Fibroblast of pulmonary artery (primary cell): ENCODE measurements at regions not wholly inside any gene's neighbourhood (a gene's known extent, or its start where the extent isn't known, plus 50 kb on each side); places are given as distances from the start of the nearest gene placed in this dataset.

ENCODE experiments used
- DNase-seq: peaks from one replicate; pipeline ENCODE4 v3.0.0-alpha.2; 2010; ENCODE audit warnings: low read depth
- H3K4me3 ChIP-seq: replicated peaks from 2 replicates; pipeline ENCODE4 v1.5.1; 2011; ENCODE audit warnings: low read depth, mild to moderate bottlenecking, control low read depth, low read length, moderate library complexity
- TF ChIP-seq, protein P1 (sequence below): IDR thresholded peaks from 2 replicates; pipeline ENCODE4 v1.5.1; 2011; ENCODE audit warnings: mild to moderate bottlenecking, control low read depth, low read length, inconsistent platforms; ENCODE audit errors: missing control alignments

DNA sequence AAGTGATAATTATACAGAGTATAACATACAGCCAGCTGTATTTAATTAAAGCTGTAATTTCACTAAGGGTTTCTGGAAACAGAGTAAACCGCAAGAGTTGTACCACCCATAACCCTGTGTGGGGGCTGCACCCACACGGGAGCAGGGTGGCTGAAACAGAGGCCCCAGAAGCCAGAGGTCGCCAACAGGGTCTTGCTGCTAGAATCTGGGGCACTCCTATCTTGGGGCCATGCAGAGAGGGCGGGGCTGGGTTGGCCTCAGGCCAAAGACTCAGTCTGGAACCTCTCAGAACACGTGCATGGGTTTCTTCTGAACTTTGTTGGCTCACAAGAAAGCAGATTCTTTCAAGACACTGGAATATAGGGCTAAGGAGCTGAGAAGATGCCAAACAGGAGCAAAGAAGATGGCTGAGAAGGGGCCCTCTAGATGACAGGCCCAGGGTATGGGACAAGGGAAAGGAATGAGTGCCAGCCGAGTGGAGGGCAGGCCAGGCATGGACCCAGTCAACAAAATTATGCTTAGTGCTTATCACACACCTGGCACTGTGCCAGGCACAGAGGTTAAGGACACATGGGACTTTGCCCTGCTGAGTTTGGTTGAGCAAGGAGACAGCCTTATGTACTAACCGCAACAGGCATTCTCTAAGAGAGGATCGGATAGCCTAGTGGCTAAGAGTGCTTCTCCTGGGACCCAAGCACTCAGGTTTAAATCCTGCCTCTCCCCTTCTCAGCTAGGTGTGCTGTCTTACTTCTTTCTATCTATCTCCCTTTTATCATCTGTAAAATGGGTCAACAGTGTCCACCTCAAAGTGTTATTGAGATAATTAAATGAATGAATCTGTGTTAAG is 96.6 kb upstream of the FOXP4 start:
- TF ChIP-seq, protein P1, sequence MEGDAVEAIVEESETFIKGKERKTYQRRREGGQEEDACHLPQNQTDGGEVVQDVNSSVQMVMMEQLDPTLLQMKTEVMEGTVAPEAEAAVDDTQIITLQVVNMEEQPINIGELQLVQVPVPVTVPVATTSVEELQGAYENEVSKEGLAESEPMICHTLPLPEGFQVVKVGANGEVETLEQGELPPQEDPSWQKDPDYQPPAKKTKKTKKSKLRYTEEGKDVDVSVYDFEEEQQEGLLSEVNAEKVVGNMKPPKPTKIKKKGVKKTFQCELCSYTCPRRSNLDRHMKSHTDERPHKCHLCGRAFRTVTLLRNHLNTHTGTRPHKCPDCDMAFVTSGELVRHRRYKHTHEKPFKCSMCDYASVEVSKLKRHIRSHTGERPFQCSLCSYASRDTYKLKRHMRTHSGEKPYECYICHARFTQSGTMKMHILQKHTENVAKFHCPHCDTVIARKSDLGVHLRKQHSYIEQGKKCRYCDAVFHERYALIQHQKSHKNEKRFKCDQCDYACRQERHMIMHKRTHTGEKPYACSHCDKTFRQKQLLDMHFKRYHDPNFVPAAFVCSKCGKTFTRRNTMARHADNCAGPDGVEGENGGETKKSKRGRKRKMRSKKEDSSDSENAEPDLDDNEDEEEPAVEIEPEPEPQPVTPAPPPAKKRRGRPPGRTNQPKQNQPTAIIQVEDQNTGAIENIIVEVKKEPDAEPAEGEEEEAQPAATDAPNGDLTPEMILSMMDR: no peak
- DNase-seq: no peak
- no peak overlapping the region for H3K4me3 ChIP-seq

DNA sequence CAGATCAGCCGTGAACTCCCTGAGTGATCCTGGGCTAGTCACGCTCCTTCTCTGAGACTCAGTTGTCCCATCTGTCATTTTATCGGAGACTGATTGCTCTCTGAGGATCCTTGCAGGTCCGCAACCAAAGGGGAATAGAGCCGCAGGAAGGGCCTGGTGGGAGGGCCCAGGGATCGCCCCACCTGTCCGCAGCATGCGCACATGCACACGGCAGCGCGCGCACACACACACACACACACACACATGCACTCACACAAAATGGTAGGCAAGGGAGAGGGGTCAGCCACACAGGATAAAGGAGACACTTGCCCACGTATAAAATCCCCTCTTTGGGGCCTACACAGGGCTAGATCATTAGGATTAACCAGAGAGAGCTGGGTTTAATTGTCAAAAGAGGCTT is 95.6 kb upstream of the FOXP4 start:
- no peak overlapping the region for H3K4me3 ChIP-seq
- TF ChIP-seq, protein P1: no peak
- no peak for DNase-seq

DNA sequence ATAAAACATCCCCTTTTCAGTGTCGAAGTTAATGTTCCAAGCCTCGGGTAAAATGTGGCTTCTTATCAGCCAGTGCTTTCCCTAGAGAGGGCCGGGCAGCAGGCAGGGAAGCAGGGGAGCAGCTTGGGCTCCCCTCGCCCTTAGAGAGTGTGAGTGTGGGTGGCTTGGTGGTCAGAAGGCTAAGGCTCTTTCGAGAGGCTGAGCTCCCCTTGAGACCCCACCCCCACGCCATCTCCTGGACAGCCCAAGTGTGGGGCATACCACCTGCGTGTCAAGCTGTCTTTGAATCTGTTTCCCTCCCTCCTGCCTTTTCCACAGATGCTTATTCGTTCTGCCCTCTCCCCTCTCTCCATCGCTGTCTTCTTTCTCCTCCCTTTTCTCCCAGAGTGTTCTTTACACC is 95.1 kb upstream of the FOXP4 start:
- TF ChIP-seq, protein P1: no peak
- H3K4me3 ChIP-seq: no peak overlapping the region
- DNase-seq: no peak

DNA sequence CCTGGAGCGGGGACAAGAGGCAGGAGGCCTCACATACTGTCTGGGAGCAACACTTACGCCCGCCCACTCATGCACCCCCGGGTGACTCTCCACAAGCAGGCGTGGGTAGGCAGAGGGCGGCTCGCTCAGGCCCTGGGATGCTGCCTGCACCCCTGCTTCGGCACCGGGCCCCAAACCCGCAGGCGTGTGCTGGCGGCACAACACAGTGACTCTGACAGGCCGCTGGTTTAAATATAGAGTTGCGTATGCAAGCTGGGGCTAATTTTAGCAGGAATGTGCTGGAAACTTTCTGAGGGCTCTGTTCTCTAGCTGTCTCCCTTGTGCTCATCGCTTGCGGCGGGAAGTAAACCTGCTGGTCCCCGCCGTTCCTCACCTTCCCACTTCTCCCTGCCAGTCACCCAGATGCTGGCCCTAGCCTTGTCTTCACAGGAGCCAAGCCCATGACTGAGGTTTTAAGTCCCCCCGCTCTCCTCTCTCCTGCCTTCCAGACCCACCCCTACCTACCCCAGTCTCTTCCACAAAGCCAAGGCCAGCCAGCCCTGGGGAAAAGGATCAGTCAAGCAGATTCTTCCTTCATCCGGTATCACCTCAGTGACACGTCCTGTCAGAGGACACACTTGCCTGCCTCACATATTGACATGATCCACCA is 94.5 kb upstream of the FOXP4 start:
- no peak for DNase-seq
- no peak overlapping the region for H3K4me3 ChIP-seq
- TF ChIP-seq, protein P1: no peak

DNA sequence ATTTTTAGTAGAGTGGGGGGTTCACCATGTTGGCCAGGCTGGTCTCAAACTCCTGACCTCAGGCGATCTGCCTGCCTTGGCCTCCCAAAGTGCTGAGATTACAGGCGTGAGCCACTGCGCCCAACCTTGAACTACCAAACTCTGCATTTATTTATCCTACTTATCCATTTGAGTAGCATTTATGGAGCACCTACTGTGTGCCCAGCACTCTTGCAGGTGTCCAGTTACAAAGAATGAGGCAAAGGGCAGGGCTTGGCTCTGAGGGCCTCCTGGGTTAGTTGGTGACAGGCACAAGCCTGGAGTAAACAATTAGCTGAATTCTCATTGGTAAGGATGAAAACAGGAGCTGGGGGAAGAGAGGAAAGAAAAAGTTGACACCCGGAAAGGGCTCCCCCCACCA is 93.4 kb upstream of the FOXP4 start:
- no peak for DNase-seq
- TF ChIP-seq, protein P1: no peak
- H3K4me3 ChIP-seq: no peak overlapping the region

DNA sequence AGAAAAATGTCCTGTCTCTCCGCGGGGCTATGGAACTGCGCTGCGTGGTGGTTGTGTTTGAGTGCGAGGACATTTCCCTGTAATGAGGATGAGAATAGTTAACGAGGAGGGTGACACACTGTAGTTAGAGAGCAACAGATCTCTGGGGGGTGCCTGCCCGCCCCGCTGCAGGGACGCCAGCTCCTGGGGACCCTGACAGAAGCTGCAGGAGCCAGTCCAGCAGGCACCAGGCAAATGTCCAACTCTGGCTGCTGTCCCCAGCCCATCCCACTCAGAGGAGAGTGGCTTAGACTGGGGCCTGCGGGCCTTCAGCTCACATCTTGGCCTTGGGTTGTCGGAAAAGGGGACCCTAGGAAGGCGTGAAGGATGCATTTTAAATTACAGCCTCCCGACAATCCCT is 92.9 kb upstream of the FOXP4 start:
- TF ChIP-seq, protein P1: no peak
- no peak for DNase-seq
- H3K4me3 ChIP-seq: no peak overlapping the region
